CD4-positive, alpha-beta T cell (primary cell): ENCODE measurements at regions not wholly inside any gene's neighbourhood (a gene's known extent, or its start where the extent isn't known, plus 50 kb on each side); places are given as distances from the start of the nearest gene placed in this dataset.

Source experiments
- ATAC-seq: fragments of 200-7000 bp; cut with Tn5 transposase; one replicate; pipeline ENCODE4 v1.10.0; 2022; ENCODE audit warnings: mild to moderate bottlenecking; ENCODE audit not compliant: poor library complexity
- CTCF ChIA-PET: fragments of 350-600 bp; sonication (Branson Sonifier 250); formaldehyde crosslinking; loops from one replicate; lab custom pipeline; 2021; ENCODE audit warnings: antibody characterized with exemption, inconsistent platforms; lab: Charles Lee
- POLR2A ChIA-PET: fragments of 350-600 bp; sonication (Branson Sonifier 250); formaldehyde crosslinking; loops from one replicate; lab custom pipeline; 2021; ENCODE audit warnings: antibody characterized with exemption, inconsistent platforms; lab: Charles Lee
- DNase-seq, 14 experiments: peaks; one replicate each; pipeline ENCODE4 v3.0.0-alpha.2; 2013 to 2020; ENCODE audit warnings: mixed read lengths in 2 of 14
- H3K27ac ChIP-seq, 2 donors: one replicate each; pipeline versions ENCODE4 v1.5.1 to v1.7.0; 2013; ENCODE audit warnings: low read length in 2 of 2, low read depth in 1 of 2, mild to moderate bottlenecking in 1 of 2
- H3K27me3 ChIP-seq, 2 experiments: 1 replicate in 1 of 2; 2 replicates in 1 of 2; pipeline versions ENCODE4 v1.6.1 to v1.7.0; 2013; ENCODE audit warnings: low read length in 2 of 2, control low read depth in 1 of 2, mild to moderate bottlenecking in 1 of 2, moderate library complexity in 1 of 2; ENCODE audit not compliant: insufficient read depth in 2 of 2, control insufficient read depth in 1 of 2
- H3K36me3 ChIP-seq: one replicate; pipeline ENCODE4 v1.6.1; 2013; ENCODE audit warnings: low read length, control low read depth; ENCODE audit not compliant: insufficient read depth
- H3K4me1 ChIP-seq: one replicate; pipeline ENCODE4 v1.6.1; 2013; ENCODE audit warnings: low read length, control low read depth; ENCODE audit not compliant: insufficient read depth
- H3K4me3 ChIP-seq: one replicate; pipeline ENCODE4 v1.5.1; 2013; ENCODE audit warnings: mild to moderate bottlenecking, low read length, moderate library complexity
- H3K9me3 ChIP-seq, 2 experiments: 1 replicate in 1 of 2; 2 replicates in 1 of 2; pipeline versions ENCODE4 v1.6.1 to v1.7.0; 2013; ENCODE audit warnings: low read length in 2 of 2, mild to moderate bottlenecking in 2 of 2, control low read depth in 1 of 2, moderate library complexity in 1 of 2; ENCODE audit not compliant: control insufficient read depth in 1 of 2, insufficient read depth in 1 of 2
- H3K27ac Mint-ChIP-seq: one replicate; pipeline ENCODE4 v1.8.0; 2020; ENCODE audit warnings: mixed read lengths
- H3K27me3 Mint-ChIP-seq: one replicate; pipeline ENCODE4 v1.8.0; 2021; ENCODE audit warnings: mixed read lengths
- H3K36me3 Mint-ChIP-seq: one replicate; pipeline ENCODE4 v1.8.0; 2021; ENCODE audit warnings: low read depth, mixed read lengths
- H3K4me1 Mint-ChIP-seq: one replicate; pipeline ENCODE4 v1.8.0; 2021; ENCODE audit warnings: low read depth, mixed read lengths
- H3K4me3 Mint-ChIP-seq: one replicate; pipeline ENCODE4 v1.8.0; 2020; ENCODE audit warnings: mild to moderate bottlenecking, mixed read lengths
- H3K9me3 Mint-ChIP-seq: one replicate; pipeline ENCODE4 v1.8.0; 2020; ENCODE audit warnings: mixed read lengths
- intact Hi-C, 2 experiments: fragments of 100-400 bp; cut with DNase I in 1 of 2; cut with micrococcal nuclease in 1 of 2; formaldehyde crosslinking; loops; one replicate each; pipeline versions ENCODE4 v1.15.1 to v1.9.0; 2023 to 2025; cut with DNase I, micrococcal nuclease
- TF ChIP-seq, protein P1 (sequence below): fragments of 200-600 bp; IDR thresholded peaks from one replicate; pipeline ENCODE4 v1.8.0; 2022; ENCODE audit warnings: antibody characterized with exemption, mild to moderate bottlenecking

DNA sequence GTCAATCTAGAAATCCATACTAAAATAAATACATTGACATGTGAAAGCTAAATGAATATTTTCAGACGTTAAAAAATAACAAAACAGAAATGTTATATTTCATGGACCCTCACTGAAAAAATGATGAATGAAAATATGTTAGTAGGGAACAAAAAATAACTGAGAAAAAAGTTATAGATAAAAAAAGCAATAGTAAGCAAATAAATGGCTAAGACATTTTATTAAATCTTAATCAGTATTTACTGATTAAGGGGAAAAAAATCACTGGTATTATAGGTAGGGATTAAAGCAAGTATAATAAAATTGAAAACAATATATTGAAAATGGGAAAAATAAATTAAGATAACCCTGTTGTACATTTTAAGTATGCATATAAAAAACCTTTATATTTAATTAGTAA, 468.1 kb upstream of the MANEA start:
- TF ChIP-seq, protein P1, sequence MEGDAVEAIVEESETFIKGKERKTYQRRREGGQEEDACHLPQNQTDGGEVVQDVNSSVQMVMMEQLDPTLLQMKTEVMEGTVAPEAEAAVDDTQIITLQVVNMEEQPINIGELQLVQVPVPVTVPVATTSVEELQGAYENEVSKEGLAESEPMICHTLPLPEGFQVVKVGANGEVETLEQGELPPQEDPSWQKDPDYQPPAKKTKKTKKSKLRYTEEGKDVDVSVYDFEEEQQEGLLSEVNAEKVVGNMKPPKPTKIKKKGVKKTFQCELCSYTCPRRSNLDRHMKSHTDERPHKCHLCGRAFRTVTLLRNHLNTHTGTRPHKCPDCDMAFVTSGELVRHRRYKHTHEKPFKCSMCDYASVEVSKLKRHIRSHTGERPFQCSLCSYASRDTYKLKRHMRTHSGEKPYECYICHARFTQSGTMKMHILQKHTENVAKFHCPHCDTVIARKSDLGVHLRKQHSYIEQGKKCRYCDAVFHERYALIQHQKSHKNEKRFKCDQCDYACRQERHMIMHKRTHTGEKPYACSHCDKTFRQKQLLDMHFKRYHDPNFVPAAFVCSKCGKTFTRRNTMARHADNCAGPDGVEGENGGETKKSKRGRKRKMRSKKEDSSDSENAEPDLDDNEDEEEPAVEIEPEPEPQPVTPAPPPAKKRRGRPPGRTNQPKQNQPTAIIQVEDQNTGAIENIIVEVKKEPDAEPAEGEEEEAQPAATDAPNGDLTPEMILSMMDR, result no peak
- Mint-ChIP-seq H3K4me3 (no peak overlapping the region), H3K36me3 (no peaks in the 10 kb centered on the region), H3K27me3 (no peaks in the 10 kb centered on the region), H3K27ac (no peak overlapping the region), H3K4me1 (no peaks in the 10 kb centered on the region), H3K9me3 (peaks cover 3% of the 10 kb centered on the region)
- Histone ChIP-seq H3K9me3 (no peaks in the 10 kb centered on the region), H3K27me3 (no peaks in the 10 kb centered on the region), H3K36me3 (no peaks in the 10 kb centered on the region), H3K4me1 (no peaks in the 10 kb centered on the region), H3K27ac (no peak overlapping the region), H3K4me3 (no peak overlapping the region)
- ATAC-seq, result no peak
- ChIA-PET POLR2A (no interaction called here), CTCF (no interaction called here)
- DNase-seq, result no peak
- intact Hi-C loops, result no loop called here

DNA sequence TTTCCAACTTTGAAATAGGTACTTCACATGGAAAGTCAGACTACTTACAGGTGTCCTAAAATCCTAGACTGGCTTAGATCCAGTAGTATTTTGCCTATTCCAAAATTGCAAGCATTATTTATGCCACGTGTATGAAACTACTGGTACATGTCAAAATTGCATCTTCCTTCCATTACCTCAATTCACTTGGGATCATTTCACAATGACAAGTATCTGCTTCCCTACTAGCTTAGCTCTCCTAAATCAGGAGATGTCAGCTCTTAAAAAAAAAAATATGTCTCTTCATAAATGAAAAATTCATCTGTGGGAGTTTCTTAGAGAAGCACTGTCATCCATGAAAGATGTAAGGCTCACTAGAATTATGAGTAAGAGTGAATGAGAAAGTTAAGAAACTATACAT, 466.6 kb upstream of the MANEA start:
- intact Hi-C loops, result no loop called here
- no peak overlapping the region for H3K4me3 ChIP-seq
- no peaks in the 10 kb centered on the region for H3K4me1 Mint-ChIP-seq
- no peaks in the 10 kb centered on the region for H3K9me3 Mint-ChIP-seq
- DNase-seq (no peak), ATAC-seq (no peak)
- H3K36me3 ChIP-seq, result no peaks in the 10 kb centered on the region
- POLR2A ChIA-PET, result no interaction called here
- no peaks in the 10 kb centered on the region for H3K27me3 ChIP-seq
- no peak overlapping the region for H3K27ac ChIP-seq
- TF ChIP-seq, protein P1, result no peak
- no peaks in the 10 kb centered on the region for H3K4me1 ChIP-seq
- no peaks in the 10 kb centered on the region for H3K27me3 Mint-ChIP-seq
- no peak overlapping the region for H3K27ac Mint-ChIP-seq
- CTCF ChIA-PET, result no interaction called here
- no peaks in the 10 kb centered on the region for H3K9me3 ChIP-seq
- H3K36me3 Mint-ChIP-seq, result no peaks in the 10 kb centered on the region
- H3K4me3 Mint-ChIP-seq, result no peak overlapping the region

DNA sequence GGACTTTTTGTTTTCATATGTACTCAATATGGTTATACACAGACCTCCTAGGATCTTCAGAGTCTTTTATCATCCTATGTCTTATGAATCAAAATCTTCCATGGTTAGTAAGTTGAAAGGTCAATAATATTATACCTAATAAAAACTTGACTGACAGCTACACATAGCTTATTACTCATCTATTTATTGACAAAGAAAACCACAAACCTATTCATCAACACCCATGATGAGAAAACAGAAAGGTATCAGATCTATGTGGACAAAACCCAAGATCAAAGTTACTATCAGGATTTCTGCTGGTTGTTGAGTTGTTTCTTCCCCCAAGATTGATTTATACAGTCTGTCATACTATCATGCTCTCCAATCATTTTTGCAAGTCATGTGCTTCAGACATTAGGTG, 460.1 kb upstream of the MANEA start:
- Mint-ChIP-seq H3K27me3 (no peaks in the 10 kb centered on the region), H3K36me3 (no peaks in the 10 kb centered on the region), H3K4me1 (no peaks in the 10 kb centered on the region), H3K9me3 (no peaks in the 10 kb centered on the region), H3K4me3 (no peak overlapping the region), H3K27ac (no peak overlapping the region)
- TF ChIP-seq, protein P1, result no peak
- no peaks in the 10 kb centered on the region for H3K27me3 ChIP-seq
- no peak overlapping the region for H3K27ac ChIP-seq
- H3K9me3 ChIP-seq, result no peaks in the 10 kb centered on the region
- intact Hi-C loops, result no loop called here
- CTCF ChIA-PET, result no interaction called here
- DNase-seq, result no peak
- H3K36me3 ChIP-seq, result no peaks in the 10 kb centered on the region
- POLR2A ChIA-PET, result no interaction called here
- no peak overlapping the region for H3K4me3 ChIP-seq
- no peaks in the 10 kb centered on the region for H3K4me1 ChIP-seq
- ATAC-seq, result no peak
